Activated T-helper 1 cell treated with anti-CD3 and anti-CD28 coated beads, Interleukin-2, amount 50 U/mL, for 16 hours (primary cell): ENCODE measurements at regions not wholly inside any gene's neighbourhood (a gene's known extent, or its start where the extent isn't known, plus 50 kb on each side); places are given as distances from the start of the nearest gene placed in this dataset.
A peak's percentile ranks its signal among the peaks of the same experiment; 100 is the strongest.
"Not testable (repeated sequence)": the region's sequence is repeated elsewhere in the genome, so short reads cannot be mapped to it uniquely, and the experiment has no call there.

Experiments used
- DNase-seq, 2 donors: peaks; one replicate each; pipeline ENCODE4 v3.0.0-alpha.2; 2020; ENCODE audit warnings: low read depth in 1 of 2, low spot score in 1 of 2

GRCh38 chr1:172717722-172718465, 59.0 kb downstream of the FASLG start:
- no peak for DNase-seq

- no peak for DNase-seq
Observed at GRCh38 chr1:172719066-172719627, 60.2 kb downstream of the FASLG start.

- DNase-seq = no peak
Observed at GRCh38 chr1:172719694-172720138, 60.8 kb downstream of the FASLG start.

GRCh38 chr1:172720339-172720738, 61.4 kb downstream of the FASLG start:
- DNase-seq = no peak

- no peak for DNase-seq
Observed at GRCh38 chr1:172723251-172723650, 64.3 kb downstream of the FASLG start.

- no peak for DNase-seq
Observed at GRCh38 chr1:172724232-172724631, 65.3 kb downstream of the FASLG start.

- DNase-seq = no peak
Observed at GRCh38 chr1:172724765-172725613, 66.1 kb downstream of the FASLG start.

- DNase-seq = no peak
Observed at GRCh38 chr1:172726740-172727139, 67.8 kb downstream of the FASLG start.

GRCh38 chr1:172727275-172727857, 68.5 kb downstream of the FASLG start:
- no peak for DNase-seq

- peak in 1 of 2 donors; percentile 26 for DNase-seq
Observed at GRCh38 chr1:172727956-172728603, 69.2 kb downstream of the FASLG start.

GRCh38 chr1:172728705-172729104, 69.8 kb downstream of the FASLG start:
- not testable (repeated sequence) for DNase-seq

- no peak for DNase-seq
Observed at GRCh38 chr1:172732427-172732826, 73.5 kb downstream of the FASLG start.

GRCh38 chr1:172733815-172734214, 74.9 kb downstream of the FASLG start:
- no peak for DNase-seq

GRCh38 chr1:172738389-172738788, 79.5 kb downstream of the FASLG start:
- DNase-seq = no peak

GRCh38 chr1:172742599-172743500, 83.9 kb downstream of the FASLG start:
- DNase-seq = no peak

GRCh38 chr1:172745014-172745413, 86.1 kb downstream of the FASLG start:
- no peak for DNase-seq

- DNase-seq = no peak
Observed at GRCh38 chr1:172746091-172746949, 87.4 kb downstream of the FASLG start.

- no peak for DNase-seq
Observed at GRCh38 chr1:172748201-172748600, 89.3 kb downstream of the FASLG start.

GRCh38 chr1:172751683-172752082, 92.8 kb downstream of the FASLG start:
- no peak for DNase-seq
